ENCODE measurements at regions not wholly inside any gene's neighbourhood (a gene's known extent, or its start where the extent isn't known, plus 50 kb on each side); places are given as distances from the start of the nearest gene placed in this dataset.

GRCh38 chr6:43921039-43921438 lies 151.0 kb downstream of the VEGFA start:
- no peak overlapping the region for H3K9ac ChIP-seq (ENCODE audit: low read depth, low read length, poor library complexity, severe bottlenecking)
- H3K27me3 ChIP-seq (ENCODE audit: insufficient read depth, low read length, poor library complexity, severe bottlenecking), result no peaks in the 10 kb centered on the region
- H2AFZ ChIP-seq (ENCODE audit: low read length), result no peak overlapping the region
- H3K9me2 ChIP-seq (replicated peaks; ENCODE audit: low read depth, low read length), result no peaks in the 10 kb centered on the region
- no peaks in the 10 kb centered on the region for H3F3A ChIP-seq (ENCODE audit: low read depth)
- no peaks in the 10 kb centered on the region for H4K20me1 ChIP-seq (ENCODE audit: insufficient read depth, low read length, poor library complexity, severe bottlenecking)
- H3K4me2 ChIP-seq (ENCODE audit: low read depth, low read length, poor library complexity, severe bottlenecking), result no peak overlapping the region
- no peak overlapping the region for H3K4me3 ChIP-seq (ENCODE audit: low read length, poor library complexity, severe bottlenecking)
- H3K9me3 ChIP-seq (ENCODE audit: insufficient read depth, low read depth, low read length), result no peaks in the 10 kb centered on the region
- H3K36me3 ChIP-seq (ENCODE audit: insufficient read depth, low read length), result no peaks in the 10 kb centered on the region
- no peak for TF ChIP-seq CTCF (conservative IDR thresholded peaks at IDR 0.05; ENCODE audit: low read length)
- TF ChIP-seq EZH2phosphoT487 (IDR thresholded peaks at IDR 0.05; ENCODE audit: borderline replicate concordance), result no peak
- peaks cover 45% of the 10 kb centered on the region for H3K4me1 ChIP-seq (ENCODE audit: insufficient read depth, low read length, poor library complexity, severe bottlenecking)
- H3K79me2 ChIP-seq (ENCODE audit: insufficient read depth, low read length), result no peaks in the 10 kb centered on the region

GRCh38 chr6:43919774-43920173 lies 149.8 kb downstream of the VEGFA start:
- Histone ChIP-seq H3K36me3 (ENCODE audit: insufficient read depth, low read length) (no peaks in the 10 kb centered on the region), H4K20me1 (ENCODE audit: insufficient read depth, low read length, poor library complexity, severe bottlenecking) (no peaks in the 10 kb centered on the region), H3K4me3 (ENCODE audit: low read length, poor library complexity, severe bottlenecking) (no peak overlapping the region), H3K27me3 (ENCODE audit: insufficient read depth, low read length, poor library complexity, severe bottlenecking) (no peaks in the 10 kb centered on the region), H3K4me2 (ENCODE audit: low read depth, low read length, poor library complexity, severe bottlenecking) (no peak overlapping the region), H3K9ac (ENCODE audit: low read depth, low read length, poor library complexity, severe bottlenecking) (no peak overlapping the region), H3K9me2 (replicated peaks; ENCODE audit: low read depth, low read length) (no peaks in the 10 kb centered on the region), H3F3A (ENCODE audit: low read depth) (no peaks in the 10 kb centered on the region), H2AFZ (ENCODE audit: low read length) (no peak overlapping the region), H3K79me2 (ENCODE audit: insufficient read depth, low read length) (no peaks in the 10 kb centered on the region), H3K9me3 (ENCODE audit: insufficient read depth, low read depth, low read length) (no peaks in the 10 kb centered on the region), H3K4me1 (ENCODE audit: insufficient read depth, low read length, poor library complexity, severe bottlenecking) (peaks cover 55% of the 10 kb centered on the region)
- TF ChIP-seq EZH2phosphoT487 (IDR thresholded peaks at IDR 0.05; ENCODE audit: borderline replicate concordance) (no peak), CTCF (conservative IDR thresholded peaks at IDR 0.05; ENCODE audit: low read length) (no peak)

- no peak overlapping the region for H3K4me2 ChIP-seq (ENCODE audit: low read depth, low read length, poor library complexity, severe bottlenecking)
- no peaks in the 10 kb centered on the region for H4K20me1 ChIP-seq (ENCODE audit: insufficient read depth, low read length, poor library complexity, severe bottlenecking)
- no peak overlapping the region for H3K9ac ChIP-seq (ENCODE audit: low read depth, low read length, poor library complexity, severe bottlenecking)
- H3K36me3 ChIP-seq (ENCODE audit: insufficient read depth, low read length), result no peaks in the 10 kb centered on the region
- no peaks in the 10 kb centered on the region for H3F3A ChIP-seq (ENCODE audit: low read depth)
- H3K4me1 ChIP-seq (ENCODE audit: insufficient read depth, low read length, poor library complexity, severe bottlenecking), result peaks cover 47% of the 10 kb centered on the region
- TF ChIP-seq CTCF (conservative IDR thresholded peaks at IDR 0.05; ENCODE audit: low read length) (no peak), EZH2phosphoT487 (IDR thresholded peaks at IDR 0.05; ENCODE audit: borderline replicate concordance) (no peak)
- H3K9me3 ChIP-seq (ENCODE audit: insufficient read depth, low read depth, low read length), result no peaks in the 10 kb centered on the region
- no peaks in the 10 kb centered on the region for H3K27me3 ChIP-seq (ENCODE audit: insufficient read depth, low read length, poor library complexity, severe bottlenecking)
- no peak overlapping the region for H3K4me3 ChIP-seq (ENCODE audit: low read length, poor library complexity, severe bottlenecking)
- H3K79me2 ChIP-seq (ENCODE audit: insufficient read depth, low read length), result no peaks in the 10 kb centered on the region
- no peak overlapping the region for H2AFZ ChIP-seq (ENCODE audit: low read length)
- H3K9me2 ChIP-seq (replicated peaks; ENCODE audit: low read depth, low read length), result no peaks in the 10 kb centered on the region
These were observed 147.9 kb downstream of the VEGFA start for GRCh38 chr6:43917878-43918382.
